HepG2 (cell line): ENCODE measurements at regions not wholly inside any gene's neighbourhood (a gene's known extent, or its start where the extent isn't known, plus 50 kb on each side); places are given as distances from the start of the nearest gene placed in this dataset.

Experiments
- ADNP ChIP-seq: sonication (generic); formaldehyde crosslinking; IDR thresholded peaks from 2 replicates; pipeline ENCODE4 v1.4.0; 2020; ENCODE audit warnings: missing genetic modification reagents
- BRCA1 ChIP-seq: sonication (generic); formaldehyde crosslinking; IDR thresholded peaks from 2 replicates; pipeline ENCODE4 v1.4.0; 2020; ENCODE audit warnings: missing genetic modification reagents
- CEBPG ChIP-seq: IDR thresholded peaks from 2 replicates; pipeline ENCODE4 v1.6.1; 2016
- FOXP1 ChIP-seq, 2 experiments: fragments of 450-650 bp in 1 of 2; IDR thresholded peaks; 2 replicates each; pipeline ENCODE4 v1.6.1; 2017 to 2018; ENCODE audit warnings: antibody characterized with exemption in 1 of 2
- GATAD2A ChIP-seq: IDR thresholded peaks from 2 replicates; pipeline ENCODE4 v1.6.1; 2016
- RCOR2 ChIP-seq: IDR thresholded peaks from 2 replicates; pipeline ENCODE4 v1.6.1; 2016; ENCODE audit warnings: missing biosample characterization, missing genetic modification reagents
- SSRP1 ChIP-seq: IDR thresholded peaks from 2 replicates; pipeline ENCODE4 v1.6.1; 2016; ENCODE audit warnings: control low read depth
- ZFP36L2 ChIP-seq: sonication (generic); formaldehyde crosslinking; IDR thresholded peaks from 2 replicates; pipeline ENCODE4 v1.4.0; 2020; ENCODE audit warnings: missing genetic modification reagents
- ZNF143 ChIP-seq: sonication (generic); formaldehyde crosslinking; IDR thresholded peaks from 2 replicates; pipeline ENCODE4 v1.4.0; 2020; ENCODE audit warnings: missing genetic modification reagents
- ZNF331 ChIP-seq: sonication (generic); formaldehyde crosslinking; IDR thresholded peaks from 2 replicates; pipeline ENCODE4 v1.4.0; 2020; ENCODE audit warnings: missing genetic modification reagents
- ZNF432 ChIP-seq: sonication (generic); formaldehyde crosslinking; IDR thresholded peaks from 2 replicates; pipeline ENCODE4 v1.5.0; 2020; ENCODE audit warnings: missing genetic modification reagents, mild to moderate bottlenecking, borderline replicate concordance
- TF ChIP-seq, protein P1 (sequence below): sonication (generic); formaldehyde crosslinking; IDR thresholded peaks from 2 replicates; pipeline ENCODE4 v1.5.0; 2020; ENCODE audit warnings: mild to moderate bottlenecking, missing genetic modification reagents, borderline replicate concordance
- TF ChIP-seq, protein P2 (sequence below): IDR thresholded peaks from 2 replicates; pipeline ENCODE4 v1.4.0; 2020; ENCODE audit warnings: mild to moderate bottlenecking, missing genetic modification reagents
- TF ChIP-seq, protein P3 (sequence below): sonication (generic); formaldehyde crosslinking; IDR thresholded peaks from 2 replicates; pipeline ENCODE4 v1.4.0; 2020; ENCODE audit warnings: missing genetic modification reagents
- TF ChIP-seq, protein P4 (sequence below): sonication (generic); formaldehyde crosslinking; IDR thresholded peaks from 2 replicates; pipeline ENCODE4 v1.4.0; 2020; ENCODE audit warnings: low read depth, missing genetic modification reagents

DNA sequence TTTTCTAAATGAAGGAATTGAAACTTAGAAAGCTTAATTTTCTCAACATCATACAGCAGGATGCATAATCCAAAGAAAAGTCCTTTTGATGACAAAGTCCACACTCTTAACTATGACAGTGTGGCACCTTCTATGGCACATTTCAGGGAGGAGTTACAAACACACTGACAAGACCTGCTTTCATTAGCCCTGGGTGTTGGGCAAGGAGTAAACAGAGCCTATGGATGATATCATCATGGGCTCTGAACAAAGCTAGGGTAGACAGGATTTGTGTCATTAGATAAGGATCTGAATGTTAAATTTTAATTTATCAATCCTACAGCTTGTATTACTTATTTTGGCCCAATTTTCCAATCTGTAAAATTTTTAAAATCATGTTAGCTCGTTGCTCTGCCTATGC lies 62.6 kb upstream of the DENND1B start (continued):
- TF ChIP-seq, protein P1, sequence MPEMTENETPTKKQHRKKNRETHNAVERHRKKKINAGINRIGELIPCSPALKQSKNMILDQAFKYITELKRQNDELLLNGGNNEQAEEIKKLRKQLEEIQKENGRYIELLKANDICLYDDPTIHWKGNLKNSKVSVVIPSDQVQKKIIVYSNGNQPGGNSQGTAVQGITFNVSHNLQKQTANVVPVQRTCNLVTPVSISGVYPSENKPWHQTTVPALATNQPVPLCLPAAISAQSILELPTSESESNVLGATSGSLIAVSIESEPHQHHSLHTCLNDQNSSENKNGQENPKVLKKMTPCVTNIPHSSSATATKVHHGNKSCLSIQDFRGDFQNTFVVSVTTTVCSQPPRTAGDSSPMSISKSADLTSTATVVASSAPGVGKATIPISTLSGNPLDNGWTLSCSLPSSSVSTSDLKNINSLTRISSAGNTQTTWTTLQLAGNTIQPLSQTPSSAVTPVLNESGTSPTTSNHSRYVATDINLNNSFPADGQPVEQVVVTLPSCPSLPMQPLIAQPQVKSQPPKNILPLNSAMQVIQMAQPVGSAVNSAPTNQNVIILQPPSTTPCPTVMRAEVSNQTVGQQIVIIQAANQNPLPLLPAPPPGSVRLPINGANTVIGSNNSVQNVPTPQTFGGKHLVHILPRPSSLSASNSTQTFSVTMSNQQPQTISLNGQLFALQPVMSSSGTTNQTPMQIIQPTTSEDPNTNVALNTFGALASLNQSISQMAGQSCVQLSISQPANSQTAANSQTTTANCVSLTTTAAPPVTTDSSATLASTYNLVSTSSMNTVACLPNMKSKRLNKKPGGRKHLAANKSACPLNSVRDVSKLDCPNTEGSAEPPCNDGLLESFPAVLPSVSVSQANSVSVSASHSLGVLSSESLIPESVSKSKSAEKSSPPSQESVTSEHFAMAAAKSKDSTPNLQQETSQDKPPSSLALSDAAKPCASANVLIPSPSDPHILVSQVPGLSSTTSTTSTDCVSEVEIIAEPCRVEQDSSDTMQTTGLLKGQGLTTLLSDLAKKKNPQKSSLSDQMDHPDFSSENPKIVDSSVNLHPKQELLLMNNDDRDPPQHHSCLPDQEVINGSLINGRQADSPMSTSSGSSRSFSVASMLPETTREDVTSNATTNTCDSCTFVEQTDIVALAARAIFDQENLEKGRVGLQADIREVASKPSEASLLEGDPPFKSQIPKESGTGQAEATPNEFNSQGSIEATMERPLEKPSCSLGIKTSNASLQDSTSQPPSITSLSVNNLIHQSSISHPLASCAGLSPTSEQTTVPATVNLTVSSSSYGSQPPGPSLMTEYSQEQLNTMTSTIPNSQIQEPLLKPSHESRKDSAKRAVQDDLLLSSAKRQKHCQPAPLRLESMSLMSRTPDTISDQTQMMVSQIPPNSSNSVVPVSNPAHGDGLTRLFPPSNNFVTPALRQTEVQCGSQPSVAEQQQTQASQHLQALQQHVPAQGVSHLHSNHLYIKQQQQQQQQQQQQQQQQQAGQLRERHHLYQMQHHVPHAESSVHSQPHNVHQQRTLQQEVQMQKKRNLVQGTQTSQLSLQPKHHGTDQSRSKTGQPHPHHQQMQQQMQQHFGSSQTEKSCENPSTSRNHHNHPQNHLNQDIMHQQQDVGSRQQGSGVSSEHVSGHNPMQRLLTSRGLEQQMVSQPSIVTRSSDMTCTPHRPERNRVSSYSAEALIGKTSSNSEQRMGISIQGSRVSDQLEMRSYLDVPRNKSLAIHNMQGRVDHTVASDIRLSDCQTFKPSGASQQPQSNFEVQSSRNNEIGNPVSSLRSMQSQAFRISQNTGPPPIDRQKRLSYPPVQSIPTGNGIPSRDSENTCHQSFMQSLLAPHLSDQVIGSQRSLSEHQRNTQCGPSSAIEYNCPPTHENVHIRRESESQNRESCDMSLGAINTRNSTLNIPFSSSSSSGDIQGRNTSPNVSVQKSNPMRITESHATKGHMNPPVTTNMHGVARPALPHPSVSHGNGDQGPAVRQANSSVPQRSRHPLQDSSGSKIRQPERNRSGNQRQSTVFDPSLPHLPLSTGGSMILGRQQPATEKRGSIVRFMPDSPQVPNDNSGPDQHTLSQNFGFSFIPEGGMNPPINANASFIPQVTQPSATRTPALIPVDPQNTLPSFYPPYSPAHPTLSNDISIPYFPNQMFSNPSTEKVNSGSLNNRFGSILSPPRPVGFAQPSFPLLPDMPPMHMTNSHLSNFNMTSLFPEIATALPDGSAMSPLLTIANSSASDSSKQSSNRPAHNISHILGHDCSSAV (CRISPR knock-in tag), result no peak
- TF ChIP-seq, protein P2, sequence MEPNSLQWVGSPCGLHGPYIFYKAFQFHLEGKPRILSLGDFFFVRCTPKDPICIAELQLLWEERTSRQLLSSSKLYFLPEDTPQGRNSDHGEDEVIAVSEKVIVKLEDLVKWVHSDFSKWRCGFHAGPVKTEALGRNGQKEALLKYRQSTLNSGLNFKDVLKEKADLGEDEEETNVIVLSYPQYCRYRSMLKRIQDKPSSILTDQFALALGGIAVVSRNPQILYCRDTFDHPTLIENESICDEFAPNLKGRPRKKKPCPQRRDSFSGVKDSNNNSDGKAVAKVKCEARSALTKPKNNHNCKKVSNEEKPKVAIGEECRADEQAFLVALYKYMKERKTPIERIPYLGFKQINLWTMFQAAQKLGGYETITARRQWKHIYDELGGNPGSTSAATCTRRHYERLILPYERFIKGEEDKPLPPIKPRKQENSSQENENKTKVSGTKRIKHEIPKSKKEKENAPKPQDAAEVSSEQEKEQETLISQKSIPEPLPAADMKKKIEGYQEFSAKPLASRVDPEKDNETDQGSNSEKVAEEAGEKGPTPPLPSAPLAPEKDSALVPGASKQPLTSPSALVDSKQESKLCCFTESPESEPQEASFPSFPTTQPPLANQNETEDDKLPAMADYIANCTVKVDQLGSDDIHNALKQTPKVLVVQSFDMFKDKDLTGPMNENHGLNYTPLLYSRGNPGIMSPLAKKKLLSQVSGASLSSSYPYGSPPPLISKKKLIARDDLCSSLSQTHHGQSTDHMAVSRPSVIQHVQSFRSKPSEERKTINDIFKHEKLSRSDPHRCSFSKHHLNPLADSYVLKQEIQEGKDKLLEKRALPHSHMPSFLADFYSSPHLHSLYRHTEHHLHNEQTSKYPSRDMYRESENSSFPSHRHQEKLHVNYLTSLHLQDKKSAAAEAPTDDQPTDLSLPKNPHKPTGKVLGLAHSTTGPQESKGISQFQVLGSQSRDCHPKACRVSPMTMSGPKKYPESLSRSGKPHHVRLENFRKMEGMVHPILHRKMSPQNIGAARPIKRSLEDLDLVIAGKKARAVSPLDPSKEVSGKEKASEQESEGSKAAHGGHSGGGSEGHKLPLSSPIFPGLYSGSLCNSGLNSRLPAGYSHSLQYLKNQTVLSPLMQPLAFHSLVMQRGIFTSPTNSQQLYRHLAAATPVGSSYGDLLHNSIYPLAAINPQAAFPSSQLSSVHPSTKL (CRISPR knock-in tag), result peak; percentile 60
- TF ChIP-seq ZNF432 (CRISPR knock-in tag), result no peak
- no peak for TF ChIP-seq ADNP (CRISPR knock-in tag)
- no peak for TF ChIP-seq ZNF143 (CRISPR knock-in tag)
- TF ChIP-seq ZFP36L2 (CRISPR knock-in tag), result no peak
- TF ChIP-seq ZNF331, result no peak
- TF ChIP-seq, protein P3, sequence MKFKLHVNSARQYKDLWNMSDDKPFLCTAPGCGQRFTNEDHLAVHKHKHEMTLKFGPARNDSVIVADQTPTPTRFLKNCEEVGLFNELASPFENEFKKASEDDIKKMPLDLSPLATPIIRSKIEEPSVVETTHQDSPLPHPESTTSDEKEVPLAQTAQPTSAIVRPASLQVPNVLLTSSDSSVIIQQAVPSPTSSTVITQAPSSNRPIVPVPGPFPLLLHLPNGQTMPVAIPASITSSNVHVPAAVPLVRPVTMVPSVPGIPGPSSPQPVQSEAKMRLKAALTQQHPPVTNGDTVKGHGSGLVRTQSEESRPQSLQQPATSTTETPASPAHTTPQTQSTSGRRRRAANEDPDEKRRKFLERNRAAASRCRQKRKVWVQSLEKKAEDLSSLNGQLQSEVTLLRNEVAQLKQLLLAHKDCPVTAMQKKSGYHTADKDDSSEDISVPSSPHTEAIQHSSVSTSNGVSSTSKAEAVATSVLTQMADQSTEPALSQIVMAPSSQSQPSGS (CRISPR knock-in tag), result 0 out of 2 replicates have a peak, but pooled peaks have one; percentile 16
- TF ChIP-seq GATAD2A (CRISPR knock-in tag), result 0 out of 2 replicates have a peak, but pooled peaks have one; percentile 39
- TF ChIP-seq CEBPG (CRISPR knock-in tag), result peak; percentile 29; the same call in 1 of the 2 replicates
- TF ChIP-seq, protein P4, sequence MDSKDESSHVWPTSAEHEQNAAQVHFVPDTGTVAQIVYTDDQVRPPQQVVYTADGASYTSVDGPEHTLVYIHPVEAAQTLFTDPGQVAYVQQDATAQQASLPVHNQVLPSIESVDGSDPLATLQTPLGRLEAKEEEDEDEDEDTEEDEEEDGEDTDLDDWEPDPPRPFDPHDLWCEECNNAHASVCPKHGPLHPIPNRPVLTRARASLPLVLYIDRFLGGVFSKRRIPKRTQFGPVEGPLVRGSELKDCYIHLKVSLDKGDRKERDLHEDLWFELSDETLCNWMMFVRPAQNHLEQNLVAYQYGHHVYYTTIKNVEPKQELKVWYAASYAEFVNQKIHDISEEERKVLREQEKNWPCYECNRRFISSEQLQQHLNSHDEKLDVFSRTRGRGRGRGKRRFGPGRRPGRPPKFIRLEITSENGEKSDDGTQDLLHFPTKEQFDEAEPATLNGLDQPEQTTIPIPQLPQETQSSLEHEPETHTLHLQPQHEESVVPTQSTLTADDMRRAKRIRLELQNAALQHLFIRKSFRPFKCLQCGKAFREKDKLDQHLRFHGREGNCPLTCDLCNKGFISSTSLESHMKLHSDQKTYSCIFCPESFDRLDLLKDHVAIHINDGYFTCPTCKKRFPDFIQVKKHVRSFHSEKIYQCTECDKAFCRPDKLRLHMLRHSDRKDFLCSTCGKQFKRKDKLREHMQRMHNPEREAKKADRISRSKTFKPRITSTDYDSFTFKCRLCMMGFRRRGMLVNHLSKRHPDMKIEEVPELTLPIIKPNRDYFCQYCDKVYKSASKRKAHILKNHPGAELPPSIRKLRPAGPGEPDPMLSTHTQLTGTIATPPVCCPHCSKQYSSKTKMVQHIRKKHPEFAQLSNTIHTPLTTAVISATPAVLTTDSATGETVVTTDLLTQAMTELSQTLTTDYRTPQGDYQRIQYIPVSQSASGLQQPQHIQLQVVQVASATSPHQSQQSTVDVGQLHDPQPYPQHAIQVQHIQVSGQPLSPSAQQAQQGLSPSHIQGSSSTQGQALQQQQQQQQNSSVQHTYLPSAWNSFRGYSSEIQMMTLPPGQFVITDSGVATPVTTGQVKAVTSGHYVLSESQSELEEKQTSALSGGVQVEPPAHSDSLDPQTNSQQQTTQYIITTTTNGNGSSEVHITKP, result no peak
- TF ChIP-seq SSRP1 (CRISPR knock-in tag), result no peak
- TF ChIP-seq BRCA1, result no peak
- no peak for TF ChIP-seq FOXP1 (IDR thresholded peaks at IDR 0.05)
- TF ChIP-seq FOXP1 (CRISPR knock-in tag; IDR thresholded peaks at IDR 0.05), result peak; percentile 56
- no peak for TF ChIP-seq RCOR2 (CRISPR knock-in tag)
